K562 (cell line): ENCODE measurements at regions not wholly inside any gene's neighbourhood (a gene's known extent, or its start where the extent isn't known, plus 50 kb on each side); places are given as distances from the start of the nearest gene placed in this dataset.

ENCODE experiments used
- ATAC-seq: fragments of 200-7000 bp; cut with Tn5 transposase; 3 replicates; pipeline ENCODE4 v1.9.1; 2020; ENCODE audit warnings: moderate library complexity
- BruUV-seq: library from RNA; stranded (reverse); fragments of 400-500 nt; replicated peaks from 2 replicates; lab custom pipeline; 2021; lab: Mats Ljungman, UMichigan
- CTCF ChIA-PET: fragments of 300-600 bp; formaldehyde crosslinking; extraction: SDS; loops from one replicate; lab custom pipeline; 2021; ENCODE audit warnings: low intra/inter-chr PET ratio; lab: Yijun Ruan, JAX
- POLR2A ChIA-PET: fragments of 300-600, 350-650 bp; sonication (Branson Sonifier 250); formaldehyde crosslinking; extraction: SDS; loops from one replicate; lab custom pipeline; 2021; ENCODE audit warnings: antibody characterized with exemption, inconsistent platforms; lab: Yijun Ruan, JAX
- DNase-seq, 4 experiments: peaks; one replicate each; pipeline versions ENCODE4 v3.0.0 to v3.0.0-alpha.2; 2011 to 2018; ENCODE audit warnings: low spot score in 3 of 4, mixed read lengths in 3 of 4; ENCODE audit errors: extremely low read depth in 1 of 4
- FAIRE-seq: peaks from 2 replicates; lab custom pipeline; 2011; peaks lifted over from hg19 to GRCh38; lab: Jason Lieb, UNC
- H2AFZ ChIP-seq: 2 replicates; pipeline ENCODE4 v1.6.0; 2011; ENCODE audit warnings: low read depth, low read length, control low read depth, inconsistent platforms
- H3K27ac ChIP-seq: fragments of 200-600 bp; 3 replicates; pipeline ENCODE4 v1.8.0; 2011; ENCODE audit warnings: low read depth, mild to moderate bottlenecking, control low read depth, inconsistent platforms, low read length, moderate library complexity, mixed read lengths; ENCODE audit errors: extremely low read depth
- H3K27me3 ChIP-seq, 2 experiments: fragments of 300-600 bp in 1 of 2; 2 replicates in 1 of 2; 3 replicates in 1 of 2; pipeline versions ENCODE4 v1.6.0 to v1.8.0; 2011; ENCODE audit warnings: inconsistent platforms in 2 of 2, low read length in 2 of 2, mild to moderate bottlenecking in 1 of 2, mixed read lengths in 1 of 2, moderate library complexity in 1 of 2; ENCODE audit not compliant: control insufficient read depth in 2 of 2, insufficient read depth in 2 of 2
- H3K36me3 ChIP-seq: fragments of 300-600 bp; 3 replicates; pipeline ENCODE4 v1.8.0; 2011; ENCODE audit warnings: mild to moderate bottlenecking, low read length, inconsistent platforms; ENCODE audit not compliant: control insufficient read depth, insufficient read depth
- H3K4me1 ChIP-seq, 2 experiments: fragments of 200-600 bp in 1 of 2; replicated peaks in 1 of 2; 2 replicates in 1 of 2; 3 replicates in 1 of 2; pipeline versions ENCODE4 v1.5.1 to v1.8.0; 2011; ENCODE audit warnings: inconsistent platforms in 2 of 2, low read length in 2 of 2, mild to moderate bottlenecking in 1 of 2, mixed read lengths in 1 of 2, moderate library complexity in 1 of 2; ENCODE audit not compliant: control insufficient read depth in 2 of 2, insufficient read depth in 2 of 2
- H3K4me2 ChIP-seq: 2 replicates; pipeline ENCODE4 v1.6.1; 2011; ENCODE audit warnings: low read length, control low read depth, inconsistent platforms, mixed read lengths; ENCODE audit not compliant: insufficient read depth
- H3K4me3 ChIP-seq: fragments of 200-600 bp; sonication (generic), shearing (Covaris generic); 2 replicates; pipeline ENCODE4 v1.5.1; 2016; ENCODE audit warnings: control low read depth, inconsistent platforms
- H3K79me2 ChIP-seq: fragments of 200-600 bp; 3 replicates; pipeline ENCODE4 v1.8.0; 2011; ENCODE audit warnings: low read length, inconsistent platforms; ENCODE audit not compliant: control insufficient read depth, insufficient read depth
- H3K9ac ChIP-seq, 2 experiments: 2 replicates each; pipeline versions ENCODE4 v1.6.0 to v1.6.1; 2011; ENCODE audit warnings: low read depth in 2 of 2, low read length in 2 of 2, control low read depth in 1 of 2, inconsistent platforms in 1 of 2, mild to moderate bottlenecking in 1 of 2, mixed read lengths in 1 of 2; ENCODE audit not compliant: insufficient read depth in 1 of 2
- H3K9me1 ChIP-seq: one replicate; pipeline ENCODE4 v1.6.0; 2011; ENCODE audit warnings: inconsistent platforms, mild to moderate bottlenecking, low read length, moderate library complexity; ENCODE audit not compliant: control insufficient read depth, insufficient read depth
- H3K9me3 ChIP-seq: replicated peaks from 2 replicates; pipeline ENCODE4 v1.5.1; 2011; ENCODE audit warnings: low read depth, low read length, inconsistent platforms; ENCODE audit not compliant: control insufficient read depth, insufficient read depth
- H4K20me1 ChIP-seq: replicated peaks from 2 replicates; pipeline ENCODE4 v1.6.1; 2011; ENCODE audit warnings: low read length, inconsistent platforms, mixed read lengths; ENCODE audit not compliant: control insufficient read depth, insufficient read depth
- SMC3 ChIP-seq: conservative IDR thresholded peaks from 2 replicates; pipeline ENCODE4 v1.6.1; 2011; ENCODE audit warnings: low read depth, low read length, improper control_type of control experiment; ENCODE audit not compliant: insufficient read depth
- TAF7 ChIP-seq: fragments of 450-650 bp; IDR thresholded peaks from 2 replicates; pipeline ENCODE4 v1.6.1; 2016; ENCODE audit warnings: missing genetic modification characterization, missing compliant biosample characterization
- TARDBP ChIP-seq: fragments of 450-650 bp; IDR thresholded peaks from 2 replicates; pipeline ENCODE4 v1.6.1; 2016
- WGBS: fragments of 100-300 bp; shearing (Covaris generic); methylation state at CpG from one replicate; pipeline ENCODE4 v1.1.6; 2016; ENCODE audit warnings: low coverage, mixed read lengths; ENCODE audit not compliant: insufficient coverage; ENCODE audit errors: missing lambda C conversion rate; 5-methylcytosine and 5-hydroxymethylcytosine counted together
- in situ Hi-C: fragments of 300-500 bp; cut with MboI; formaldehyde crosslinking; loops from 4 replicates; pipeline ENCODE4 v1.15.0; 2018; ENCODE audit warnings: inconsistent platforms, mixed read lengths
- intact Hi-C: fragments of 100-400 bp; cut with micrococcal nuclease; formaldehyde crosslinking; loops from 2 replicates; pipeline ENCODE4 v1.14.2; 2022
- TF ChIP-seq, protein P1 (sequence below), 3 experiments: IDR thresholded peaks in 2 of 3; conservative IDR thresholded peaks in 1 of 3; 2 replicates each; pipeline ENCODE4 v1.5.1; 2011 to 2012; ENCODE audit warnings: low read length in 3 of 3, mild to moderate bottlenecking in 3 of 3, control low read depth in 2 of 3, improper control_type of control experiment in 1 of 3, inconsistent platforms in 1 of 3, low read depth in 1 of 3, mixed read lengths in 1 of 3, moderate library complexity in 1 of 3; ENCODE audit not compliant: insufficient read depth in 2 of 3
- TF ChIP-seq, protein P2 (sequence below), 2 experiments: fragments of 450-650 bp; formaldehyde crosslinking in 1 of 2; IDR thresholded peaks; 2 replicates each; pipeline versions ENCODE4 v1.4.0 to v1.6.1; 2014 to 2020; ENCODE audit warnings: mild to moderate bottlenecking in 2 of 2, borderline replicate concordance in 1 of 2, low read depth in 1 of 2
- TF ChIP-seq, protein P3 (sequence below): fragments of 250-450 bp; sonication (Bioruptor Pico); IDR thresholded peaks from 2 replicates; pipeline ENCODE4 v1.6.1; 2021; ENCODE audit warnings: mild to moderate bottlenecking
- TF ChIP-seq, protein P4 (sequence below): fragments of 450-650 bp; formaldehyde crosslinking; IDR thresholded peaks from 2 replicates; pipeline ENCODE4 v1.4.0; 2020; ENCODE audit warnings: mild to moderate bottlenecking, moderate library complexity

DNA sequence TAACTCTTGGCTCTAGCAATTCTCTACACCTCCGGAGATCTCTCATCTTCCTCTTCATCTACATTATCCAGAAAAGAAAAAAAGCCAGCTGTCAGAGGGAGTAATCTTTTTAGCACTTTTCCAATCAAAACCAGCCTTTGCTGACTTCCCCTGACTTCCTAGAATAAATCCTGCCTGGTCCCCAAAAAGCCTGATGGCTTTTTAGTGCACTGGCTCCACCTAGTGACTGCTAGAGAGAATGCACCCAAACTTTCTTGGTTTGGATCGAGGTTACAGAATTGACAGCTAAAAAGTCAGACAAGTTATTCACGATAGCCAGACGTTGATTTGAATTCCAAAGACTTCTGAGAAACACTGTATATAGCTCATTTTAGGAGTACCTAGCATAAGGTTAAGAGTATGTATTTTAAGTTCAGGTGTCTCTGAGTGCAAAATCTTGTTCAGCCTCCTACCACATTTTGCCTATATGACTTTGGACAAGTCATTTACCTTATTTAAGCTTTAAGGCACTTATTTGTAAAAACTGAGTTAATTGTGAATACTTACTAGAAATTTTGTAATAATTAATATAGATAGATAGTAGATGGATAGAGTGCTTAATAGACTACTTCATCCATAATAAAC, 185.7 kb upstream of the GRIN2B start:
- no peaks in the 10 kb centered on the region for H3K9me1 ChIP-seq
- CTCF ChIA-PET = interaction anchor here (0.9 kb wide), 1 partner anchor 428 kb away, joined by 3 read pairs; no protein-coding TSS in a partner anchor
- no peaks in the 10 kb centered on the region for H3K4me1 ChIP-seq
- H3K4me3 ChIP-seq = no peak overlapping the region
- intact Hi-C loops (loop anchor here (5.0 to 10.0 kb wide), 5 partner anchors 192 to 910 kb away; no protein-coding TSS in a partner anchor), in situ Hi-C loops (loop anchor here (10.0 kb wide), 1 partner anchor 892 kb away; no protein-coding TSS in a partner anchor)
- no peaks in the 10 kb centered on the region for H3K9me3 ChIP-seq
- no TSS peak for BruUV-seq
- FAIRE-seq (peak; percentile 86), DNase-seq (peak; percentile 38 to 61 (median 47)), ATAC-seq (peak; percentile 61; the same call in 2 of the 3 replicates)
- H4K20me1 ChIP-seq = no peaks in the 10 kb centered on the region
- H3K27ac ChIP-seq = no peak overlapping the region
- no peak overlapping the region for H2AFZ ChIP-seq
- H3K9ac ChIP-seq = no peak overlapping the region
- H3K36me3 ChIP-seq = no peaks in the 10 kb centered on the region
- POLR2A ChIA-PET = interaction anchor here (1.0 kb wide), 1 partner anchor 297 kb away, joined by 3 read pairs; no protein-coding TSS in a partner anchor
- 3% methylated on average over 4 of the region's 4 CpGs for WGBS
- H3K79me2 ChIP-seq = no peaks in the 10 kb centered on the region
- peaks cover 0 to 3% of the 10 kb centered on the region in 2 experiments; a peak in 1 of 5 replicates for H3K27me3 ChIP-seq
- no peak overlapping the region for H3K4me2 ChIP-seq
- TF ChIP-seq, protein P1, sequence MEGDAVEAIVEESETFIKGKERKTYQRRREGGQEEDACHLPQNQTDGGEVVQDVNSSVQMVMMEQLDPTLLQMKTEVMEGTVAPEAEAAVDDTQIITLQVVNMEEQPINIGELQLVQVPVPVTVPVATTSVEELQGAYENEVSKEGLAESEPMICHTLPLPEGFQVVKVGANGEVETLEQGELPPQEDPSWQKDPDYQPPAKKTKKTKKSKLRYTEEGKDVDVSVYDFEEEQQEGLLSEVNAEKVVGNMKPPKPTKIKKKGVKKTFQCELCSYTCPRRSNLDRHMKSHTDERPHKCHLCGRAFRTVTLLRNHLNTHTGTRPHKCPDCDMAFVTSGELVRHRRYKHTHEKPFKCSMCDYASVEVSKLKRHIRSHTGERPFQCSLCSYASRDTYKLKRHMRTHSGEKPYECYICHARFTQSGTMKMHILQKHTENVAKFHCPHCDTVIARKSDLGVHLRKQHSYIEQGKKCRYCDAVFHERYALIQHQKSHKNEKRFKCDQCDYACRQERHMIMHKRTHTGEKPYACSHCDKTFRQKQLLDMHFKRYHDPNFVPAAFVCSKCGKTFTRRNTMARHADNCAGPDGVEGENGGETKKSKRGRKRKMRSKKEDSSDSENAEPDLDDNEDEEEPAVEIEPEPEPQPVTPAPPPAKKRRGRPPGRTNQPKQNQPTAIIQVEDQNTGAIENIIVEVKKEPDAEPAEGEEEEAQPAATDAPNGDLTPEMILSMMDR (IDR thresholded peaks at IDR 0.05 in 2 of 3, conservative IDR thresholded peaks at IDR 0.05 in 1 of 3; ENCODE audit: insufficient read depth in 2 of 3, low read depth in 1 of 3, low read length in 3 of 3) = peak; percentile 73 to 84 (median 73)
- TF ChIP-seq, protein P2, sequence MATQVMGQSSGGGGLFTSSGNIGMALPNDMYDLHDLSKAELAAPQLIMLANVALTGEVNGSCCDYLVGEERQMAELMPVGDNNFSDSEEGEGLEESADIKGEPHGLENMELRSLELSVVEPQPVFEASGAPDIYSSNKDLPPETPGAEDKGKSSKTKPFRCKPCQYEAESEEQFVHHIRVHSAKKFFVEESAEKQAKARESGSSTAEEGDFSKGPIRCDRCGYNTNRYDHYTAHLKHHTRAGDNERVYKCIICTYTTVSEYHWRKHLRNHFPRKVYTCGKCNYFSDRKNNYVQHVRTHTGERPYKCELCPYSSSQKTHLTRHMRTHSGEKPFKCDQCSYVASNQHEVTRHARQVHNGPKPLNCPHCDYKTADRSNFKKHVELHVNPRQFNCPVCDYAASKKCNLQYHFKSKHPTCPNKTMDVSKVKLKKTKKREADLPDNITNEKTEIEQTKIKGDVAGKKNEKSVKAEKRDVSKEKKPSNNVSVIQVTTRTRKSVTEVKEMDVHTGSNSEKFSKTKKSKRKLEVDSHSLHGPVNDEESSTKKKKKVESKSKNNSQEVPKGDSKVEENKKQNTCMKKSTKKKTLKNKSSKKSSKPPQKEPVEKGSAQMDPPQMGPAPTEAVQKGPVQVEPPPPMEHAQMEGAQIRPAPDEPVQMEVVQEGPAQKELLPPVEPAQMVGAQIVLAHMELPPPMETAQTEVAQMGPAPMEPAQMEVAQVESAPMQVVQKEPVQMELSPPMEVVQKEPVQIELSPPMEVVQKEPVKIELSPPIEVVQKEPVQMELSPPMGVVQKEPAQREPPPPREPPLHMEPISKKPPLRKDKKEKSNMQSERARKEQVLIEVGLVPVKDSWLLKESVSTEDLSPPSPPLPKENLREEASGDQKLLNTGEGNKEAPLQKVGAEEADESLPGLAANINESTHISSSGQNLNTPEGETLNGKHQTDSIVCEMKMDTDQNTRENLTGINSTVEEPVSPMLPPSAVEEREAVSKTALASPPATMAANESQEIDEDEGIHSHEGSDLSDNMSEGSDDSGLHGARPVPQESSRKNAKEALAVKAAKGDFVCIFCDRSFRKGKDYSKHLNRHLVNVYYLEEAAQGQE (IDR thresholded peaks at IDR 0.05; ENCODE audit: borderline replicate concordance) = peak; percentile 34; the same call in 1 of the 2 replicates
- TF ChIP-seq, protein P2 (CRISPR knock-in tag; IDR thresholded peaks at IDR 0.05; ENCODE audit: low read depth) = no peak
- TF ChIP-seq SMC3 (peak; percentile 52), TAF7 (no peak), TARDBP (no peak)
- TF ChIP-seq, protein P3, sequence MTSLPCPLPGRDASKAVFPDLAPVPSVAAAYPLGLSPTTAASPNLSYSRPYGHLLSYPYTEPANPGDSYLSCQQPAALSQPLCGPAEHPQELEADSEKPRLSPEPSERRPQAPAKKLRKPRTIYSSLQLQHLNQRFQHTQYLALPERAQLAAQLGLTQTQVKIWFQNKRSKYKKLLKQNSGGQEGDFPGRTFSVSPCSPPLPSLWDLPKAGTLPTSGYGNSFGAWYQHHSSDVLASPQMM = no peak
- TF ChIP-seq, protein P4, sequence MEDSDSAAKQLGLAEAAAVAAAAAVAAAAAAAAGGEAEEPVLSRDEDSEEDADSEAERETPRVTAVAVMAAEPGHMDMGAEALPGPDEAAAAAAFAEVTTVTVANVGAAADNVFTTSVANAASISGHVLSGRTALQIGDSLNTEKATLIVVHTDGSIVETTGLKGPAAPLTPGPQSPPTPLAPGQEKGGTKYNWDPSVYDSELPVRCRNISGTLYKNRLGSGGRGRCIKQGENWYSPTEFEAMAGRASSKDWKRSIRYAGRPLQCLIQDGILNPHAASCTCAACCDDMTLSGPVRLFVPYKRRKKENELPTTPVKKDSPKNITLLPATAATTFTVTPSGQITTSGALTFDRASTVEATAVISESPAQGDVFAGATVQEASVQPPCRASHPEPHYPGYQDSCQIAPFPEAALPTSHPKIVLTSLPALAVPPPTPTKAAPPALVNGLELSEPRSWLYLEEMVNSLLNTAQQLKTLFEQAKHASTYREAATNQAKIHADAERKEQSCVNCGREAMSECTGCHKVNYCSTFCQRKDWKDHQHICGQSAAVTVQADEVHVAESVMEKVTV (CRISPR knock-in tag) = peak; percentile 36; the same call in 1 of the 2 replicates
